Thoracic aorta (tissue), 2 donors: ENCODE measurements at regions not wholly inside any gene's neighbourhood (a gene's known extent, or its start where the extent isn't known, plus 50 kb on each side); places are given as distances from the start of the nearest gene placed in this dataset.

Experiments used
- ATAC-seq: fragments of 150-250 bp; one replicate; pipeline ENCODE4 v1.8.0; 2017; ENCODE audit warnings: low read depth; ENCODE audit not compliant: insufficient number of reproducible peaks, low FRiP score
- DNase-seq: peaks from one replicate; pipeline ENCODE4 v3.0.0-alpha.2; 2020; ENCODE audit warnings: low spot score
- H3K27ac ChIP-seq, 2 donors: fragments of 200-600 bp; sonication (generic); 1 replicate in 1 of 2; 2 replicates in 1 of 2; pipeline ENCODE4 v1.5.1; 2016; ENCODE audit warnings: mild to moderate bottlenecking in 2 of 2, moderate library complexity in 2 of 2
- H3K27me3 ChIP-seq: fragments of 200-600 bp; sonication (generic); replicated peaks from 2 replicates; pipeline ENCODE4 v1.6.0; 2016; ENCODE audit warnings: mild to moderate bottlenecking; ENCODE audit not compliant: insufficient read depth
- H3K36me3 ChIP-seq: fragments of 200-600 bp; sonication (generic); one replicate; pipeline ENCODE4 v1.5.1; 2016
- H3K4me1 ChIP-seq, 2 donors: fragments of 200-600 bp; sonication (generic); 1 replicate in 1 of 2; 2 replicates in 1 of 2; pipeline versions ENCODE4 v1.5.1 to v1.6.0; 2016; ENCODE audit warnings: low read depth in 2 of 2, mild to moderate bottlenecking in 1 of 2; ENCODE audit not compliant: control insufficient read depth in 1 of 2
- H3K4me3 ChIP-seq: fragments of 200-600 bp; sonication (generic); 2 replicates; pipeline ENCODE4 v1.5.1; 2016; ENCODE audit warnings: mild to moderate bottlenecking
- H3K9me3 ChIP-seq: fragments of 200-600 bp; sonication (generic); 2 replicates; pipeline ENCODE4 v1.5.1; 2016
- CTCF ChIP-seq: fragments of 200-600 bp; sonication (generic); IDR thresholded peaks from one replicate; pipeline ENCODE4 v1.5.1; 2019; ENCODE audit warnings: antibody characterized with exemption

- Histone ChIP-seq H3K27me3 (no peaks in the 10 kb centered on the region), H3K27ac (no peak overlapping the region), H3K4me3 (no peak overlapping the region), H3K4me1 (no peaks in the 10 kb centered on the region), H3K36me3 (no peaks in the 10 kb centered on the region), H3K9me3 (no peaks in the 10 kb centered on the region)
- no peak for ATAC-seq
- no peak for TF ChIP-seq CTCF
- no peak for DNase-seq
These were observed 518.5 kb downstream of the GLRX3 start for GRCh38 chr10:130654726-130655125.

GRCh38 chr10:130655313-130656186 is 519.4 kb downstream of the GLRX3 start:
- no peak overlapping the region for H3K27ac ChIP-seq
- ATAC-seq (no peak), DNase-seq (no peak)

GRCh38 chr10:130656187-130656575 is 520.0 kb downstream of the GLRX3 start:
- H3K27me3 ChIP-seq: no peaks in the 10 kb centered on the region
- no peak for ATAC-seq
- DNase-seq: no peak
- no peak overlapping the region for H3K27ac ChIP-seq
- TF ChIP-seq CTCF: no peak
- H3K4me1 ChIP-seq: no peaks in the 10 kb centered on the region
- no peaks in the 10 kb centered on the region for H3K9me3 ChIP-seq
- no peak overlapping the region for H3K4me3 ChIP-seq
- no peaks in the 10 kb centered on the region for H3K36me3 ChIP-seq

More at GRCh38 chr10:130655313-130656186, 519.4 kb downstream of the GLRX3 start:
- H3K36me3 ChIP-seq: no peaks in the 10 kb centered on the region
- no peaks in the 10 kb centered on the region for H3K9me3 ChIP-seq
- H3K4me1 ChIP-seq: no peaks in the 10 kb centered on the region
- no peak overlapping the region for H3K4me3 ChIP-seq
- H3K27me3 ChIP-seq: no peaks in the 10 kb centered on the region
- TF ChIP-seq CTCF: no peak

- Histone ChIP-seq H3K4me1 (no peaks in the 10 kb centered on the region), H3K27ac (no peak overlapping the region), H3K4me3 (no peak overlapping the region), H3K36me3 (no peaks in the 10 kb centered on the region), H3K27me3 (no peaks in the 10 kb centered on the region), H3K9me3 (no peaks in the 10 kb centered on the region)
- ATAC-seq: no peak
- no peak for TF ChIP-seq CTCF
- no peak for DNase-seq
These were observed 520.5 kb downstream of the GLRX3 start for GRCh38 chr10:130656582-130657133.

- Histone ChIP-seq H3K9me3 (no peaks in the 10 kb centered on the region), H3K27ac (no peak overlapping the region), H3K4me1 (no peaks in the 10 kb centered on the region), H3K36me3 (no peaks in the 10 kb centered on the region), H3K27me3 (no peaks in the 10 kb centered on the region), H3K4me3 (no peak overlapping the region)
- TF ChIP-seq CTCF: no peak
- DNase-seq (no peak), ATAC-seq (no peak)
These were observed 522.6 kb downstream of the GLRX3 start for GRCh38 chr10:130658687-130659290.
